Fibroblast of lung (primary cell): ENCODE measurements at regions not wholly inside any gene's neighbourhood (a gene's known extent, or its start where the extent isn't known, plus 50 kb on each side); places are given as distances from the start of the nearest gene placed in this dataset.

Experiments used
- DNase-seq, 2 donors: peaks; one replicate each; pipeline versions ENCODE4 v3.0.0 to v3.0.0-alpha.2; 2010; ENCODE audit warnings: low read depth in 2 of 2
- H2AFZ ChIP-seq: 2 replicates; pipeline ENCODE4 v1.5.1; 2012; ENCODE audit warnings: low read length, control low read depth, inconsistent platforms
- H3K27ac ChIP-seq: 2 replicates; pipeline ENCODE4 v1.5.1; 2011; ENCODE audit warnings: low read length, control low read depth; ENCODE audit not compliant: insufficient read depth
- H3K27me3 ChIP-seq: 2 replicates; pipeline ENCODE4 v1.5.1; 2011; ENCODE audit warnings: mild to moderate bottlenecking, low read length; ENCODE audit not compliant: control insufficient read depth, insufficient read depth
- H3K36me3 ChIP-seq: 2 replicates; pipeline ENCODE4 v1.5.1; 2011; ENCODE audit warnings: low read length; ENCODE audit not compliant: control insufficient read depth, insufficient read depth
- H3K4me1 ChIP-seq: 2 replicates; pipeline ENCODE4 v1.5.1; 2011; ENCODE audit warnings: low read length; ENCODE audit not compliant: control insufficient read depth, insufficient read depth; ENCODE audit errors: extremely low read depth
- H3K4me2 ChIP-seq: 2 replicates; pipeline ENCODE4 v1.5.1; 2011; ENCODE audit warnings: low read length, control low read depth; ENCODE audit not compliant: insufficient read depth; ENCODE audit errors: extremely low read depth
- H3K4me3 ChIP-seq, 4 experiments: fragments of 200-600 bp in 1 of 4; sonication (generic) in 1 of 4; replicated peaks in 1 of 4; 2 replicates each; pipeline ENCODE4 v1.5.1; 2011 to 2016; ENCODE audit warnings: low read length in 4 of 4, low read depth in 3 of 4, mild to moderate bottlenecking in 3 of 4, control low read depth in 2 of 4, inconsistent platforms in 1 of 4, mixed read lengths in 1 of 4; ENCODE audit not compliant: insufficient read depth in 1 of 4; ENCODE audit errors: control extremely low read depth in 1 of 4
- H3K79me2 ChIP-seq: 2 replicates; pipeline ENCODE4 v1.5.1; 2012; ENCODE audit warnings: mild to moderate bottlenecking, low read length, inconsistent platforms; ENCODE audit not compliant: control insufficient read depth, insufficient read depth
- H3K9ac ChIP-seq: 2 replicates; pipeline ENCODE4 v1.5.1; 2011; ENCODE audit warnings: mild to moderate bottlenecking, low read length, control low read depth; ENCODE audit not compliant: insufficient read depth
- H3K9me3 ChIP-seq: 2 replicates; pipeline ENCODE4 v1.5.1; 2012; ENCODE audit warnings: low read depth, low read length; ENCODE audit not compliant: control insufficient read depth, insufficient read depth
- H4K20me1 ChIP-seq: 2 replicates; pipeline ENCODE4 v1.5.1; 2011; ENCODE audit warnings: low read length; ENCODE audit not compliant: control insufficient read depth, insufficient read depth; ENCODE audit errors: extremely low read depth
- CTCF ChIP-seq, 2 donors: IDR thresholded peaks in 1 of 2; conservative IDR thresholded peaks in 1 of 2; 1 replicate in 1 of 2; 2 replicates in 1 of 2; pipeline ENCODE4 v1.5.1; 2011 to 2012; ENCODE audit warnings: low read length in 2 of 2, control low read depth in 1 of 2, inconsistent platforms in 1 of 2, low read depth in 1 of 2, mild to moderate bottlenecking in 1 of 2
- EZH2 ChIP-seq: IDR thresholded peaks from 2 replicates; pipeline ENCODE4 v1.5.1; 2012; ENCODE audit warnings: low read length, control low read depth, mild to moderate bottlenecking; ENCODE audit errors: missing control alignments

- H3K27me3 ChIP-seq: no peaks in the 10 kb centered on the region
- no peak overlapping the region for H3K4me3 ChIP-seq
- H3K79me2 ChIP-seq: no peaks in the 10 kb centered on the region
- H3K27ac ChIP-seq: no peak overlapping the region
- DNase-seq: no peak
- H3K36me3 ChIP-seq: no peaks in the 10 kb centered on the region
- H3K4me2 ChIP-seq: no peak overlapping the region
- H2AFZ ChIP-seq: no peak overlapping the region
- TF ChIP-seq EZH2: no peak
- no peak for TF ChIP-seq CTCF (conservative IDR thresholded peaks at IDR 0.05 in 1 of 2, IDR thresholded peaks at IDR 0.05 in 1 of 2; ENCODE audit: low read depth in 1 of 2, low read length in 2 of 2)
- no peak overlapping the region for H3K9ac ChIP-seq
- no peaks in the 10 kb centered on the region for H3K9me3 ChIP-seq
- no peaks in the 10 kb centered on the region for H4K20me1 ChIP-seq
- peaks cover 3% of the 10 kb centered on the region for H3K4me1 ChIP-seq
Observed at GRCh38 chr4:176849076-176849475, 56.4 kb upstream of the VEGFC start.

DNA sequence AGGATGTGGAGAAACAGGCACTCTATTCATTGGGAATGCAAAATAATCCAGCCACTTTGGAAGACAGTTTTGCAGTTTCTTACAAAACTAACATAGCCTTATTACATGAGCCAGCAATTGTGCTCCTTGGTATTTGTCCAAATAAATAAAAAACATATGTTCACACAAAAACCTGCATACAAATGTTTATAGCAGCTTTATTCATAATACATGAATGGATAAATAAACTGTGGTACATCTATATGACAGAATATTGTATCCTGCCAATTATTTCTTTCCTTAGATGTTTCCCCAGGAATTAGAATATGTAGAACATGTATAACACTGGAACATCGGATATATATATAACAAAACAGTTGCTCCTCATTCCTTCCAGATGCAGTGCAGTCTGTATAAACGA, 57.7 kb upstream of the VEGFC start:
- TF ChIP-seq EZH2: no peak
- TF ChIP-seq CTCF (conservative IDR thresholded peaks at IDR 0.05 in 1 of 2, IDR thresholded peaks at IDR 0.05 in 1 of 2; ENCODE audit: low read depth in 1 of 2, low read length in 2 of 2): no peak
- H3K4me3 ChIP-seq: no peak overlapping the region
- no peaks in the 10 kb centered on the region for H3K9me3 ChIP-seq

GRCh38 chr4:176856421-176856820, 63.7 kb upstream of the VEGFC start:
- H3K27me3 ChIP-seq: no peaks in the 10 kb centered on the region
- H3K79me2 ChIP-seq: no peaks in the 10 kb centered on the region
- H3K36me3 ChIP-seq: no peaks in the 10 kb centered on the region
- H3K4me2 ChIP-seq: no peak overlapping the region
- H3K4me1 ChIP-seq: no peaks in the 10 kb centered on the region
- H3K9ac ChIP-seq: no peak overlapping the region
- no peak overlapping the region for H2AFZ ChIP-seq
- H3K4me3 ChIP-seq: no peak overlapping the region
- no peak for DNase-seq
- H3K9me3 ChIP-seq: no peaks in the 10 kb centered on the region
- H4K20me1 ChIP-seq: no peaks in the 10 kb centered on the region
- TF ChIP-seq CTCF (conservative IDR thresholded peaks at IDR 0.05 in 1 of 2, IDR thresholded peaks at IDR 0.05 in 1 of 2; ENCODE audit: low read depth in 1 of 2, low read length in 2 of 2) (no peak), EZH2 (no peak)
- H3K27ac ChIP-seq: no peak overlapping the region

More for the DNA sequence above, 57.7 kb upstream of the VEGFC start:
- peak in 1 of 2 donors; percentile 40 for DNase-seq
- no peak overlapping the region for H3K9ac ChIP-seq
- peaks cover 2% of the 10 kb centered on the region for H3K4me1 ChIP-seq
- H3K79me2 ChIP-seq: no peaks in the 10 kb centered on the region
- H3K27me3 ChIP-seq: no peaks in the 10 kb centered on the region
- H2AFZ ChIP-seq: no peak overlapping the region
- no peak overlapping the region for H3K27ac ChIP-seq
- H4K20me1 ChIP-seq: no peaks in the 10 kb centered on the region
- H3K4me2 ChIP-seq: no peak overlapping the region
- no peaks in the 10 kb centered on the region for H3K36me3 ChIP-seq
